ENCODE measurements at regions not wholly inside any gene's neighbourhood (a gene's known extent, or its start where the extent isn't known, plus 50 kb on each side); places are given as distances from the start of the nearest gene placed in this dataset.
"Not testable (repeated sequence)": the region's sequence is repeated elsewhere in the genome, so short reads cannot be mapped to it uniquely, and the experiment has no call there.

GRCh38 chr10:71107117-71107516, 105.3 kb upstream of the UNC5B start:
- POLR2A ChIA-PET; ATAC-seq (replicated peaks in 1 of 4); H3K4me1 ChIP-seq (ENCODE audit: control insufficient read depth in 1 of 2, extremely low read depth in 1 of 2, insufficient read depth in 2 of 2, low read length in 2 of 2); H3K9me3 Mint-ChIP-seq; H3K27me3 Mint-ChIP-seq; H3K4me3 ChIP-seq (ENCODE audit: control insufficient read depth in 1 of 2, extremely low read depth in 1 of 2, low read length in 1 of 2); H3K36me3 Mint-ChIP-seq; H3K4me3 Mint-ChIP-seq; H3K27ac ChIP-seq (ENCODE audit: low read length); H3K27ac Mint-ChIP-seq; CTCF ChIA-PET; H3K4me1 Mint-ChIP-seq; H3K9me3 ChIP-seq; H3K27me3 ChIP-seq (replicated peaks in 1 of 2; ENCODE audit: control insufficient read depth in 2 of 2, extremely low read depth in 1 of 2, insufficient read depth in 2 of 2, low read length in 1 of 2); DNase-seq; H3K36me3 ChIP-seq (ENCODE audit: control insufficient read depth in 2 of 2, extremely low read depth in 1 of 2, insufficient read depth in 1 of 2, low read length in 1 of 2): not testable (repeated sequence)
- WGBS (ENCODE audit: insufficient coverage): 80% methylated on average over 7 of the region's 7 CpGs

- ATAC-seq (replicated peaks in 1 of 4); POLR2A ChIA-PET; H3K27me3 ChIP-seq (replicated peaks in 1 of 2; ENCODE audit: control insufficient read depth in 2 of 2, extremely low read depth in 1 of 2, insufficient read depth in 2 of 2, low read length in 1 of 2); H3K27ac ChIP-seq (ENCODE audit: low read length); CTCF ChIA-PET; DNase-seq; H3K4me1 Mint-ChIP-seq; H3K27ac Mint-ChIP-seq; H3K4me3 Mint-ChIP-seq; H3K36me3 ChIP-seq (ENCODE audit: control insufficient read depth in 2 of 2, extremely low read depth in 1 of 2, insufficient read depth in 1 of 2, low read length in 1 of 2); H3K9me3 ChIP-seq; H3K4me1 ChIP-seq (ENCODE audit: control insufficient read depth in 1 of 2, extremely low read depth in 1 of 2, insufficient read depth in 2 of 2, low read length in 2 of 2); H3K36me3 Mint-ChIP-seq; H3K4me3 ChIP-seq (ENCODE audit: control insufficient read depth in 1 of 2, extremely low read depth in 1 of 2, low read length in 1 of 2): not testable (repeated sequence)
- peaks cover 0 to 11% of the 10 kb centered on the region in 2 donors for H3K27me3 Mint-ChIP-seq
- H3K9me3 Mint-ChIP-seq: peaks cover 4 to 11% (median 10%) of the 10 kb centered on the region in 3 donors
- no CpG with 5 or more reads among the region's 1 CpG for WGBS (ENCODE audit: insufficient coverage)
These were observed 104.3 kb upstream of the UNC5B start for GRCh38 chr10:71108042-71108441.

GRCh38 chr10:71112138-71112785, 100.1 kb upstream of the UNC5B start:
- Histone ChIP-seq H3K27ac (ENCODE audit: low read length) (no peak overlapping the region), H3K9me3 (no peaks in the 10 kb centered on the region), H3K4me1 (ENCODE audit: control insufficient read depth in 1 of 2, extremely low read depth in 1 of 2, insufficient read depth in 2 of 2, low read length in 2 of 2) (no peaks in the 10 kb centered on the region), H3K27me3 (replicated peaks in 1 of 2; ENCODE audit: control insufficient read depth in 2 of 2, extremely low read depth in 1 of 2, insufficient read depth in 2 of 2, low read length in 1 of 2) (peaks cover 0 to 10% of the 10 kb centered on the region in 2 experiments), H3K4me3 (ENCODE audit: control insufficient read depth in 1 of 2, extremely low read depth in 1 of 2, low read length in 1 of 2) (no peak overlapping the region), H3K36me3 (ENCODE audit: control insufficient read depth in 2 of 2, extremely low read depth in 1 of 2, insufficient read depth in 1 of 2, low read length in 1 of 2) (no peaks in the 10 kb centered on the region)
- WGBS (ENCODE audit: insufficient coverage): 14% methylated on average over 1 of the region's 2 CpGs
- POLR2A ChIA-PET: no interaction called here
- H3K36me3 Mint-ChIP-seq: no peaks in the 10 kb centered on the region
- no peak overlapping the region for H3K4me3 Mint-ChIP-seq
- H3K4me1 Mint-ChIP-seq: no peaks in the 10 kb centered on the region
- peak overlapping the region in 1 of 2 donors; percentile 47 for H3K27ac Mint-ChIP-seq
- ATAC-seq (replicated peaks in 1 of 4): no peak
- CTCF ChIA-PET: no interaction called here
- H3K9me3 Mint-ChIP-seq: peaks cover 14 to 26% (median 24%) of the 10 kb centered on the region in 3 donors
- H3K27me3 Mint-ChIP-seq: peaks cover 9 to 20% of the 10 kb centered on the region in 2 donors
- DNase-seq: no peak

GRCh38 chr10:71116426-71116825, 95.9 kb upstream of the UNC5B start:
- Histone ChIP-seq H3K36me3 (ENCODE audit: control insufficient read depth in 2 of 2, extremely low read depth in 1 of 2, insufficient read depth in 1 of 2, low read length in 1 of 2) (no peaks in the 10 kb centered on the region), H3K27me3 (replicated peaks in 1 of 2; ENCODE audit: control insufficient read depth in 2 of 2, extremely low read depth in 1 of 2, insufficient read depth in 2 of 2, low read length in 1 of 2) (peaks cover 0 to 12% of the 10 kb centered on the region in 2 experiments), H3K4me1 (ENCODE audit: control insufficient read depth in 1 of 2, extremely low read depth in 1 of 2, insufficient read depth in 2 of 2, low read length in 2 of 2) (no peaks in the 10 kb centered on the region), H3K4me3 (ENCODE audit: control insufficient read depth in 1 of 2, extremely low read depth in 1 of 2, low read length in 1 of 2) (no peak overlapping the region), H3K9me3 (no peaks in the 10 kb centered on the region), H3K27ac (ENCODE audit: low read length) (no peak overlapping the region)
- Mint-ChIP-seq H3K4me3 (no peak overlapping the region), H3K27ac (no peak overlapping the region), H3K27me3 (peaks cover 14 to 17% of the 10 kb centered on the region in 2 donors), H3K9me3 (peaks cover 24 to 49% (median 40%) of the 10 kb centered on the region in 3 donors), H3K36me3 (no peaks in the 10 kb centered on the region), H3K4me1 (no peaks in the 10 kb centered on the region)
- DNase-seq: no peak
- CTCF ChIA-PET: no interaction called here
- POLR2A ChIA-PET: no interaction called here
- ATAC-seq (replicated peaks in 1 of 4): no peak
- no CpG with 5 or more reads among the region's 1 CpG for WGBS (ENCODE audit: insufficient coverage)

- H3K4me3 Mint-ChIP-seq; POLR2A ChIA-PET; H3K4me1 ChIP-seq (ENCODE audit: control insufficient read depth in 1 of 2, extremely low read depth in 1 of 2, insufficient read depth in 2 of 2, low read length in 2 of 2); H3K27ac Mint-ChIP-seq; H3K4me1 Mint-ChIP-seq; H3K36me3 Mint-ChIP-seq; H3K4me3 ChIP-seq (ENCODE audit: control insufficient read depth in 1 of 2, extremely low read depth in 1 of 2, low read length in 1 of 2); H3K27ac ChIP-seq (ENCODE audit: low read length); DNase-seq; H3K36me3 ChIP-seq (ENCODE audit: control insufficient read depth in 2 of 2, extremely low read depth in 1 of 2, insufficient read depth in 1 of 2, low read length in 1 of 2); CTCF ChIA-PET; ATAC-seq (replicated peaks in 1 of 4); H3K9me3 ChIP-seq: not testable (repeated sequence)
- peaks cover 14 to 19% of the 10 kb centered on the region in 2 donors for H3K27me3 Mint-ChIP-seq
- H3K27me3 ChIP-seq (replicated peaks in 1 of 2; ENCODE audit: control insufficient read depth in 2 of 2, extremely low read depth in 1 of 2, insufficient read depth in 2 of 2, low read length in 1 of 2): peaks cover 0 to 12% of the 10 kb centered on the region in 2 experiments
- 50% methylated on average over 1 of the region's 4 CpGs for WGBS (ENCODE audit: insufficient coverage)
- H3K9me3 Mint-ChIP-seq: peaks cover 17 to 42% (median 36%) of the 10 kb centered on the region in 3 donors
These were observed 94.8 kb upstream of the UNC5B start for GRCh38 chr10:71117589-71117988.

GRCh38 chr10:71123023-71123422, 89.3 kb upstream of the UNC5B start:
- Mint-ChIP-seq H3K27ac (no peak overlapping the region), H3K27me3 (peaks cover 27 to 48% of the 10 kb centered on the region in 2 donors), H3K4me1 (no peaks in the 10 kb centered on the region), H3K9me3 (peaks cover 13 to 20% (median 14%) of the 10 kb centered on the region in 3 donors), H3K4me3 (no peak overlapping the region), H3K36me3 (no peaks in the 10 kb centered on the region)
- H3K36me3 ChIP-seq (ENCODE audit: control insufficient read depth in 2 of 2, extremely low read depth in 1 of 2, insufficient read depth in 1 of 2, low read length in 1 of 2): no peaks in the 10 kb centered on the region
- H3K9me3 ChIP-seq: no peaks in the 10 kb centered on the region
- CTCF ChIA-PET: no interaction called here
- H3K27ac ChIP-seq (ENCODE audit: low read length): no peak overlapping the region
- no peak overlapping the region for H3K4me3 ChIP-seq (ENCODE audit: control insufficient read depth in 1 of 2, extremely low read depth in 1 of 2, low read length in 1 of 2)
- H3K4me1 ChIP-seq (ENCODE audit: control insufficient read depth in 1 of 2, extremely low read depth in 1 of 2, insufficient read depth in 2 of 2, low read length in 2 of 2): no peaks in the 10 kb centered on the region
- ATAC-seq (replicated peaks in 1 of 4): no peak
- DNase-seq: no peak
- POLR2A ChIA-PET: no interaction called here
- peaks cover 0 to 26% of the 10 kb centered on the region in 2 experiments for H3K27me3 ChIP-seq (replicated peaks in 1 of 2; ENCODE audit: control insufficient read depth in 2 of 2, extremely low read depth in 1 of 2, insufficient read depth in 2 of 2, low read length in 1 of 2)
